Ovary (tissue), 3 donors: ENCODE measurements at regions not wholly inside any gene's neighbourhood (a gene's known extent, or its start where the extent isn't known, plus 50 kb on each side); places are given as distances from the start of the nearest gene placed in this dataset.

Experiments used
- EP300 ChIP-seq: sonication (generic); formaldehyde crosslinking; IDR thresholded peaks from one replicate; pipeline ENCODE4 v1.6.1; 2017; ENCODE audit warnings: antibody characterized with exemption
- POLR2A ChIP-seq: fragments of 450-650 bp; IDR thresholded peaks from one replicate; pipeline ENCODE4 v1.6.1; 2017; ENCODE audit warnings: antibody characterized with exemption, mild to moderate bottlenecking, moderate library complexity
- TF ChIP-seq, protein P1 (sequence below), 3 donors: fragments of 450-650 bp in 2 of 3; fragments of 200-600 bp in 1 of 3; IDR thresholded peaks; one replicate each; pipeline versions ENCODE4 v1.5.1 to v1.8.0; 2016 to 2022; ENCODE audit warnings: antibody characterized with exemption in 3 of 3, mild to moderate bottlenecking in 1 of 3
- donor health status: DM: no; HTN: no; CAD: no.

- TF ChIP-seq EP300 (no peak), POLR2A (no peak)
- TF ChIP-seq, protein P1, sequence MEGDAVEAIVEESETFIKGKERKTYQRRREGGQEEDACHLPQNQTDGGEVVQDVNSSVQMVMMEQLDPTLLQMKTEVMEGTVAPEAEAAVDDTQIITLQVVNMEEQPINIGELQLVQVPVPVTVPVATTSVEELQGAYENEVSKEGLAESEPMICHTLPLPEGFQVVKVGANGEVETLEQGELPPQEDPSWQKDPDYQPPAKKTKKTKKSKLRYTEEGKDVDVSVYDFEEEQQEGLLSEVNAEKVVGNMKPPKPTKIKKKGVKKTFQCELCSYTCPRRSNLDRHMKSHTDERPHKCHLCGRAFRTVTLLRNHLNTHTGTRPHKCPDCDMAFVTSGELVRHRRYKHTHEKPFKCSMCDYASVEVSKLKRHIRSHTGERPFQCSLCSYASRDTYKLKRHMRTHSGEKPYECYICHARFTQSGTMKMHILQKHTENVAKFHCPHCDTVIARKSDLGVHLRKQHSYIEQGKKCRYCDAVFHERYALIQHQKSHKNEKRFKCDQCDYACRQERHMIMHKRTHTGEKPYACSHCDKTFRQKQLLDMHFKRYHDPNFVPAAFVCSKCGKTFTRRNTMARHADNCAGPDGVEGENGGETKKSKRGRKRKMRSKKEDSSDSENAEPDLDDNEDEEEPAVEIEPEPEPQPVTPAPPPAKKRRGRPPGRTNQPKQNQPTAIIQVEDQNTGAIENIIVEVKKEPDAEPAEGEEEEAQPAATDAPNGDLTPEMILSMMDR (IDR thresholded peaks at IDR 0.05), result no peak
Observed at GRCh38 chr11:115631609-115632008, 127.4 kb upstream of the CADM1 start.
